ENCODE measurements at regions not wholly inside any gene's neighbourhood (a gene's known extent, or its start where the extent isn't known, plus 50 kb on each side); places are given as distances from the start of the nearest gene placed in this dataset.

- DNase-seq (ENCODE audit: low spot score) = no peak
Measured at GRCh38 chrY:21267164-21267563, 244.0 kb upstream of the RBMY1B start.

- no peak for DNase-seq (ENCODE audit: low spot score)
Measured at GRCh38 chrY:21287769-21288168, 223.4 kb upstream of the RBMY1B start.

GRCh38 chrY:21288908-21289307, 222.2 kb upstream of the RBMY1B start:
- DNase-seq (ENCODE audit: low spot score) = peak; percentile 7

- DNase-seq (ENCODE audit: low spot score) = no peak
Measured at GRCh38 chrY:21295206-21295605, 215.9 kb upstream of the RBMY1B start.

GRCh38 chrY:21302278-21302677, 208.9 kb upstream of the RBMY1B start:
- DNase-seq (ENCODE audit: low spot score) = no peak

GRCh38 chrY:21315366-21315765, 195.8 kb upstream of the RBMY1B start:
- DNase-seq (ENCODE audit: low spot score) = no peak
